SK-N-SH (cell line): ENCODE measurements at regions not wholly inside any gene's neighbourhood (a gene's known extent, or its start where the extent isn't known, plus 50 kb on each side); places are given as distances from the start of the nearest gene placed in this dataset.

Source experiments
- CTCF ChIA-PET: fragments of 300-600, 350-600 bp; formaldehyde crosslinking; extraction: SDS; loops from one replicate; lab custom pipeline; 2021; lab: Yijun Ruan, JAX
- POLR2A ChIA-PET: fragments of 350-600 bp; sonication (Branson Sonifier 250); formaldehyde crosslinking; extraction: SDS; loops from one replicate; lab custom pipeline; 2020; ENCODE audit warnings: antibody characterized with exemption, inconsistent platforms; lab: Yijun Ruan, JAX
- DNase-seq: peaks from one replicate; pipeline ENCODE4 v3.0.0; 2012
- H2AFZ ChIP-seq: fragments of 200-600 bp; sonication (generic); 2 replicates; pipeline ENCODE4 v1.8.1; 2016; ENCODE audit warnings: antibody characterized with exemption, mild to moderate bottlenecking, low read depth
- H3F3A ChIP-seq: fragments of 200-600 bp; sonication (generic); replicated peaks from 2 replicates; pipeline ENCODE3; 2016; ENCODE audit warnings: antibody characterized with exemption, mild to moderate bottlenecking; ENCODE audit not compliant: insufficient read depth
- H3K27ac ChIP-seq, 2 experiments: fragments of 200-500 bp in 1 of 2; fragments of 200-600 bp in 1 of 2; sonication (Bioruptor generic) in 1 of 2; sonication (generic), shearing (Covaris generic) in 1 of 2; 2 replicates each; pipeline versions ENCODE4 v1.5.1 to v1.6.1; 2014 to 2016; ENCODE audit warnings: low read depth in 2 of 2, inconsistent platforms in 1 of 2, low read length in 1 of 2, mild to moderate bottlenecking in 1 of 2, mixed read lengths in 1 of 2
- H3K27me3 ChIP-seq: fragments of 200-600 bp; sonication (generic), shearing (Covaris generic); 2 replicates; pipeline ENCODE4 v1.6.1; 2016; ENCODE audit warnings: mixed run types; ENCODE audit not compliant: insufficient read depth
- H3K36me3 ChIP-seq, 2 experiments: fragments of 200-500 bp in 1 of 2; fragments of 200-600 bp in 1 of 2; sonication (Bioruptor generic) in 1 of 2; sonication (generic) in 1 of 2; replicated peaks in 1 of 2; 2 replicates each; pipeline versions ENCODE3 to v1.5.1; 2014 to 2016; ENCODE audit warnings: low read length in 1 of 2, mild to moderate bottlenecking in 1 of 2; ENCODE audit not compliant: insufficient read depth in 2 of 2, control insufficient read depth in 1 of 2
- H3K4me1 ChIP-seq, 2 experiments: fragments of 200-500 bp in 1 of 2; fragments of 200-600 bp in 1 of 2; sonication (Bioruptor generic) in 1 of 2; sonication (generic), shearing (Covaris generic) in 1 of 2; 2 replicates each; pipeline versions ENCODE4 v1.5.1 to v1.6.1; 2014 to 2016; ENCODE audit warnings: low read depth in 1 of 2, low read length in 1 of 2, mixed run types in 1 of 2; ENCODE audit not compliant: insufficient read depth in 2 of 2, control insufficient read depth in 1 of 2
- H3K4me2 ChIP-seq: fragments of 200-600 bp; sonication (generic), shearing (Covaris generic); 2 replicates; pipeline ENCODE4 v1.6.1; 2017; ENCODE audit warnings: mixed run types
- H3K4me3 ChIP-seq, 2 experiments: fragments of 200-500 bp in 1 of 2; fragments of 200-600 bp in 1 of 2; sonication (Bioruptor generic) in 1 of 2; sonication (generic), shearing (Covaris generic) in 1 of 2; 2 replicates each; pipeline versions ENCODE4 v1.5.1 to v1.8.1; 2014 to 2016; ENCODE audit warnings: low read depth in 2 of 2, inconsistent platforms in 1 of 2, low read length in 1 of 2, mild to moderate bottlenecking in 1 of 2, mixed read lengths in 1 of 2, moderate library complexity in 1 of 2
- H3K79me2 ChIP-seq: fragments of 200-600 bp; sonication (generic); 2 replicates; pipeline ENCODE4 v1.8.1; 2017; ENCODE audit warnings: mild to moderate bottlenecking; ENCODE audit not compliant: insufficient read depth
- H3K9ac ChIP-seq: fragments of 200-600 bp; sonication (generic); 2 replicates; pipeline ENCODE4 v1.6.1; 2017; ENCODE audit warnings: mixed run types
- H3K9me2 ChIP-seq: fragments of 200-600 bp; sonication (generic); 2 replicates; pipeline ENCODE4 v1.6.1; 2017; ENCODE audit warnings: mixed run types
- H3K9me3 ChIP-seq: fragments of 200-600 bp; sonication (generic); 2 replicates; pipeline ENCODE4 v1.6.1; 2017; ENCODE audit warnings: mixed run types, mild to moderate bottlenecking, moderate library complexity
- H4K20me1 ChIP-seq: fragments of 200-600 bp; sonication (generic); 2 replicates; pipeline ENCODE4 v1.6.1; 2017; ENCODE audit warnings: mild to moderate bottlenecking, mixed run types; ENCODE audit not compliant: insufficient read depth
- ELF1 ChIP-seq: IDR thresholded peaks from 2 replicates; pipeline ENCODE4 v1.4.0; 2012
- EP300 ChIP-seq, 2 experiments: IDR thresholded peaks; 2 replicates each; pipeline versions ENCODE4 v1.4.0 to v1.6.1; 2012; ENCODE audit warnings: borderline replicate concordance in 1 of 2, low read depth in 1 of 2, low read length in 1 of 2
- FOXM1 ChIP-seq: IDR thresholded peaks from 2 replicates; pipeline ENCODE4 v1.4.0; 2012; ENCODE audit warnings: low read depth, mild to moderate bottlenecking
- GATA2 ChIP-seq: sonication (generic); formaldehyde crosslinking; IDR thresholded peaks from 2 replicates; pipeline ENCODE4 v1.5.0; 2020; ENCODE audit warnings: mild to moderate bottlenecking, missing genetic modification reagents
- JUND ChIP-seq: IDR thresholded peaks from 2 replicates; pipeline ENCODE4 v1.4.0; 2012
- MXI1 ChIP-seq: IDR thresholded peaks from 2 replicates; pipeline ENCODE4 v1.6.1; 2012; ENCODE audit warnings: mild to moderate bottlenecking, low read depth, low read length, improper control_type of control experiment
- PBX3 ChIP-seq: IDR thresholded peaks from 2 replicates; pipeline ENCODE4; 2012
- POLR2AphosphoS5 ChIP-seq: IDR thresholded peaks from 2 replicates; pipeline ENCODE4 v1.6.1; 2012; ENCODE audit warnings: low read depth, low read length
- RCOR1 ChIP-seq: fragments of 150-350 bp; IDR thresholded peaks from 2 replicates; pipeline ENCODE4 v1.6.1; 2017; ENCODE audit warnings: antibody characterized with exemption, low read length
- REST ChIP-seq: IDR thresholded peaks from 2 replicates; pipeline ENCODE4 v1.6.1; 2012; ENCODE audit warnings: mild to moderate bottlenecking, low read depth, low read length, moderate library complexity
- RFX5 ChIP-seq: IDR thresholded peaks from 2 replicates; pipeline ENCODE4 v1.6.1; 2012; ENCODE audit warnings: mild to moderate bottlenecking, improper control_type of control experiment, low read length
- SIN3A ChIP-seq: IDR thresholded peaks from 2 replicates; pipeline ENCODE4 v1.6.1; 2012; ENCODE audit warnings: low read depth, mild to moderate bottlenecking, low read length, moderate library complexity, borderline replicate concordance
- SMC3 ChIP-seq: IDR thresholded peaks from 2 replicates; pipeline ENCODE4 v1.6.1; 2012; ENCODE audit warnings: low read depth, low read length, improper control_type of control experiment
- USF1 ChIP-seq: IDR thresholded peaks from 2 replicates; pipeline ENCODE4 v1.4.0; 2012; ENCODE audit warnings: low read depth, borderline replicate concordance
- WGBS: methylation state at CpG from one replicate; pipeline ENCODE4 v1.1.6; 2017; ENCODE audit warnings: low lambda C conversion rate; 5-methylcytosine and 5-hydroxymethylcytosine counted together

GRCh38 chr1:81600878-81601622, 199.7 kb upstream of the ADGRL2 start:
- WGBS = 60% methylated on average over 3 of the region's 3 CpGs
- Histone ChIP-seq H3K36me3 (no peaks in the 10 kb centered on the region), H2AFZ (no peak overlapping the region), H3K27me3 (no peaks in the 10 kb centered on the region), H3K4me2 (no peak overlapping the region), H3K79me2 (no peaks in the 10 kb centered on the region), H3K4me1 (peaks cover 0 to 8% of the 10 kb centered on the region in 2 experiments; a peak in 2 of 4 replicates), H3K9ac (no peak overlapping the region), H3K9me3 (no peaks in the 10 kb centered on the region), H3F3A (no peaks in the 10 kb centered on the region), H3K9me2 (no peaks in the 10 kb centered on the region), H3K4me3 (no peak overlapping the region), H4K20me1 (no peaks in the 10 kb centered on the region), H3K27ac (no peak overlapping the region)
- ChIA-PET CTCF (interaction anchor here (0.5 kb wide), 2 partner anchors 14 to 516 kb away, joined by 3 read pairs; no protein-coding TSS in a partner anchor), POLR2A (no interaction called here)
- TF ChIP-seq EP300 (IDR thresholded peaks at IDR 0.05; ENCODE audit: borderline replicate concordance in 1 of 2, low read depth in 1 of 2, low read length in 1 of 2) = 0 out of 4 replicates have a peak, but pooled peaks of 1 of the 2 experiments have one; percentile 26
- no peak for TF ChIP-seq RFX5
- no peak for TF ChIP-seq REST
- TF ChIP-seq SIN3A = no peak
- peak; percentile 70; the same call in 1 of the 2 replicates for TF ChIP-seq RCOR1
- no peak for TF ChIP-seq FOXM1
- TF ChIP-seq PBX3 = no peak
- TF ChIP-seq POLR2AphosphoS5 = no peak
- no peak for TF ChIP-seq USF1
- TF ChIP-seq ELF1 = no peak
- TF ChIP-seq JUND = no peak
- no peak for TF ChIP-seq MXI1
- TF ChIP-seq GATA2 = peak; percentile 37; the same call in 1 of the 2 replicates
- TF ChIP-seq SMC3 = no peak
- DNase-seq = peak; percentile 17
